ENCODE measurements at regions not wholly inside any gene's neighbourhood (a gene's known extent, or its start where the extent isn't known, plus 50 kb on each side); places are given as distances from the start of the nearest gene placed in this dataset.

GRCh38 chr17:72205822-72206221 is 85.0 kb downstream of the SOX9 start:
- no peak for DNase-seq
- intact Hi-C loops (cut with DNase I, micrococcal nuclease): no loop called here
- ChIA-PET CTCF (no interaction called here), POLR2A (no interaction called here)
- peaks cover 0 to 14% of the 10 kb centered on the region in 2 experiments for H3K9me3 ChIP-seq (ENCODE audit: control insufficient read depth in 1 of 2, insufficient read depth in 1 of 2, low read length in 2 of 2)
- Mint-ChIP-seq H3K9me3 (peaks cover 6% of the 10 kb centered on the region), H3K4me3 (no peak overlapping the region), H3K36me3 (ENCODE audit: low read depth) (no peaks in the 10 kb centered on the region), H3K4me1 (ENCODE audit: low read depth) (no peaks in the 10 kb centered on the region), H3K27me3 (peaks cover 5% of the 10 kb centered on the region), H3K27ac (no peak overlapping the region)
- no peak overlapping the region for H3K4me3 ChIP-seq (ENCODE audit: low read length)
- H3K36me3 ChIP-seq (ENCODE audit: insufficient read depth, low read length): no peaks in the 10 kb centered on the region
- no peak for ATAC-seq (ENCODE audit: poor library complexity)
- H3K27me3 ChIP-seq (ENCODE audit: control insufficient read depth in 1 of 2, insufficient read depth in 2 of 2, low read length in 2 of 2): peaks cover 5 to 6% of the 10 kb centered on the region in 2 experiments
- no peak for TF ChIP-seq CTCF (IDR thresholded peaks at IDR 0.05)
- no peaks in the 10 kb centered on the region for H3K4me1 ChIP-seq (ENCODE audit: insufficient read depth, low read length)
- no peak overlapping the region for H3K27ac ChIP-seq (ENCODE audit: low read depth in 1 of 2, low read length in 2 of 2)

DNA sequence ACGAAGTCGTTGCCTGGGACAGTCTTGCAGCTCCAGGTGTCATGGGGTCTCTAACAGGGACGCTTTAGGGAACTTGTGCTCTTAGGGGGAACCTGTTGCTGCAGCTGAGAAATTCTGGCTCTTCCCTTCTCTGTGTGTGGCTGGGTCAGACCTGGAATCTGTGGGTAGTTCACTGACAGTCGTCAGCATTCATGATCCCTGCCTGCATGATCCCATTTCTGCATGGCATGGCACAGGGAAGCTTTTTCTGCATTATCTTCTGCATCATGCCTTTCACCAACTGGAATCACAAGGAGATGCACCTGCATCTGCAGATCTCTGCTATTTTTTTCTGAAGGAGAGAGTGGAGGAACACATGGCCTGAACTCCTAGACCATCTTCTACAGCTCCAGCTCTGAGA is 85.6 kb downstream of the SOX9 start:
- CTCF ChIA-PET: no interaction called here
- Histone ChIP-seq H3K4me1 (ENCODE audit: insufficient read depth, low read length) (no peaks in the 10 kb centered on the region), H3K27ac (ENCODE audit: low read depth in 1 of 2, low read length in 2 of 2) (no peak overlapping the region), H3K27me3 (ENCODE audit: control insufficient read depth in 1 of 2, insufficient read depth in 2 of 2, low read length in 2 of 2) (peaks cover 5 to 6% of the 10 kb centered on the region in 2 experiments), H3K4me3 (ENCODE audit: low read length) (no peak overlapping the region), H3K36me3 (ENCODE audit: insufficient read depth, low read length) (no peaks in the 10 kb centered on the region), H3K9me3 (ENCODE audit: control insufficient read depth in 1 of 2, insufficient read depth in 1 of 2, low read length in 2 of 2) (peaks cover 0 to 14% of the 10 kb centered on the region in 2 experiments)
- DNase-seq (no peak), ATAC-seq (ENCODE audit: poor library complexity) (no peak)
- no peak for TF ChIP-seq CTCF (IDR thresholded peaks at IDR 0.05)
- Mint-ChIP-seq H3K4me1 (ENCODE audit: low read depth) (no peaks in the 10 kb centered on the region), H3K27ac (no peak overlapping the region), H3K4me3 (no peak overlapping the region), H3K27me3 (peaks cover 5% of the 10 kb centered on the region), H3K36me3 (ENCODE audit: low read depth) (no peaks in the 10 kb centered on the region), H3K9me3 (peaks cover 6% of the 10 kb centered on the region)
- intact Hi-C loops (cut with DNase I, micrococcal nuclease): no loop called here
- POLR2A ChIA-PET: no interaction called here

GRCh38 chr17:72208832-72209231 is 88.0 kb downstream of the SOX9 start:
- Mint-ChIP-seq H3K27me3 (peaks cover 5% of the 10 kb centered on the region), H3K4me1 (ENCODE audit: low read depth) (no peaks in the 10 kb centered on the region), H3K9me3 (peaks cover 5% of the 10 kb centered on the region), H3K27ac (no peak overlapping the region), H3K36me3 (ENCODE audit: low read depth) (no peaks in the 10 kb centered on the region), H3K4me3 (no peak overlapping the region)
- POLR2A ChIA-PET: no interaction called here
- no peaks in the 10 kb centered on the region for H3K4me1 ChIP-seq (ENCODE audit: insufficient read depth, low read length)
- H3K27ac ChIP-seq (ENCODE audit: low read depth in 1 of 2, low read length in 2 of 2): no peak overlapping the region
- H3K27me3 ChIP-seq (ENCODE audit: control insufficient read depth in 1 of 2, insufficient read depth in 2 of 2, low read length in 2 of 2): peaks cover 5 to 6% of the 10 kb centered on the region in 2 experiments
- H3K9me3 ChIP-seq (ENCODE audit: control insufficient read depth in 1 of 2, insufficient read depth in 1 of 2, low read length in 2 of 2): peaks cover 0 to 9% of the 10 kb centered on the region in 2 experiments
- no peak for TF ChIP-seq CTCF (IDR thresholded peaks at IDR 0.05)
- H3K36me3 ChIP-seq (ENCODE audit: insufficient read depth, low read length): no peaks in the 10 kb centered on the region
- no peak overlapping the region for H3K4me3 ChIP-seq (ENCODE audit: low read length)
- CTCF ChIA-PET: no interaction called here
- intact Hi-C loops (cut with DNase I, micrococcal nuclease): no loop called here
- no peak for DNase-seq
- no peak for ATAC-seq (ENCODE audit: poor library complexity)

Data from CD4-positive, alpha-beta T cell (primary cell).